GM18498 (cell line): ENCODE measurements at regions not wholly inside any gene's neighbourhood (a gene's known extent, or its start where the extent isn't known, plus 50 kb on each side); places are given as distances from the start of the nearest gene placed in this dataset.
A peak's percentile ranks its signal among the peaks of the same experiment; 100 is the strongest.
"Not testable (repeated sequence)": the region's sequence is repeated elsewhere in the genome, so short reads cannot be mapped to it uniquely, and the experiment has no call there.

Experiments used
- ATAC-seq: cut with Tn5 transposase; IDR thresholded peaks from one replicate; pipeline ENCODE4 v1.9.1; 2021; ENCODE audit warnings: mild to moderate bottlenecking, moderate library complexity; ENCODE audit not compliant: unreplicated experiment

- ATAC-seq = no peak
Observed at GRCh38 chr3:88283242-88283592, 133.5 kb downstream of the C3orf38 start.

GRCh38 chr3:88291486-88291885 lies 141.7 kb downstream of the C3orf38 start:
- ATAC-seq = no peak

GRCh38 chr3:88298189-88298588 lies 148.4 kb downstream of the C3orf38 start:
- no peak for ATAC-seq

- ATAC-seq = no peak
Observed at GRCh38 chr3:88301273-88301995, 151.7 kb downstream of the C3orf38 start.

GRCh38 chr3:88301996-88302393 lies 152.2 kb downstream of the C3orf38 start:
- ATAC-seq = no peak

GRCh38 chr3:88303331-88303904 lies 153.7 kb downstream of the C3orf38 start:
- ATAC-seq = not testable (repeated sequence)

GRCh38 chr3:88307666-88308065 lies 157.9 kb downstream of the C3orf38 start:
- no peak for ATAC-seq

- peak; percentile 44 for ATAC-seq
Observed at GRCh38 chr3:88311826-88312225, 162.1 kb downstream of the C3orf38 start.

GRCh38 chr3:88312256-88312655 lies 162.5 kb downstream of the C3orf38 start:
- ATAC-seq = no peak

GRCh38 chr3:88318067-88318466 lies 168.3 kb downstream of the C3orf38 start:
- ATAC-seq = no peak

GRCh38 chr3:88321363-88322050 lies 171.7 kb downstream of the C3orf38 start:
- ATAC-seq = no peak

- no peak for ATAC-seq
Observed at GRCh38 chr3:88324788-88325187, 175.0 kb downstream of the C3orf38 start.

- ATAC-seq = no peak
Observed at GRCh38 chr3:88334187-88334868, 184.6 kb downstream of the C3orf38 start.

- ATAC-seq = no peak
Observed at GRCh38 chr3:88336894-88337293, 187.1 kb downstream of the C3orf38 start.

- no peak for ATAC-seq
Observed at GRCh38 chr3:88343264-88343663, 193.5 kb downstream of the C3orf38 start.

- no peak for ATAC-seq
Observed at GRCh38 chr3:88346643-88347042, 196.9 kb downstream of the C3orf38 start.

GRCh38 chr3:88362428-88362827 lies 212.7 kb downstream of the C3orf38 start:
- ATAC-seq = no peak

- ATAC-seq = no peak
Observed at GRCh38 chr3:88364926-88365325, 215.2 kb downstream of the C3orf38 start.

- no peak for ATAC-seq
Observed at GRCh38 chr3:88369337-88369736, 219.6 kb downstream of the C3orf38 start.

GRCh38 chr3:88369767-88370166 lies 220.0 kb downstream of the C3orf38 start:
- ATAC-seq = no peak

GRCh38 chr3:88385090-88385489 lies 235.3 kb downstream of the C3orf38 start:
- ATAC-seq = peak; percentile 78

- ATAC-seq = no peak
Observed at GRCh38 chr3:88398581-88398980, 248.8 kb downstream of the C3orf38 start.
